Stimulated activated CD4-positive, alpha-beta T cell treated with anti-CD3 and anti-CD28 coated beads, Interleukin-1b, Interleukin-23, amount 100 ng/mL, for 4 hours (primary cell): ENCODE measurements at regions not wholly inside any gene's neighbourhood (a gene's known extent, or its start where the extent isn't known, plus 50 kb on each side); places are given as distances from the start of the nearest gene placed in this dataset.
A peak's percentile ranks its signal among the peaks of the same experiment; 100 is the strongest.

Experiments used
- DNase-seq, 2 donors: peaks; one replicate each; pipeline ENCODE4 v3.0.0-alpha.2; 2020; ENCODE audit warnings: low read depth in 2 of 2

DNA sequence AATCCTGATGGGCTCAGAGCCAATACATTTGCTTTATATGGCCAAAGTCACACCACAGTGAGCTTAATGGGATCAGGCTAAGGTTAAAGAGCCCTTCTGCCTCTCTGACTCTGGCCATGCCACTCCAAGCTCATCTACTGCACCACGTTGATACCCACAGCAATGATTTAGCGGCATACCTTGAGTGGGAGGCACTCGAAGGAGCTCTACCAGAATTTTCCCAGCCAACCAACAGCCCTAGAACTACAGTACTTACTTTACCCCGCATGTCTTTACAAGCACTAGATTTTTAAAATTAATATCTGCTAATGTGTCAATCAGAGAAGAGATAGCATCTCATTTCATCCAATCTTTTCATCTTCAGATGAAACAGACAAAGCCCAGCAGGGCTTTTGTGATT, 300.5 kb downstream of the GRIN2B start:
- DNase-seq: no peak

DNA sequence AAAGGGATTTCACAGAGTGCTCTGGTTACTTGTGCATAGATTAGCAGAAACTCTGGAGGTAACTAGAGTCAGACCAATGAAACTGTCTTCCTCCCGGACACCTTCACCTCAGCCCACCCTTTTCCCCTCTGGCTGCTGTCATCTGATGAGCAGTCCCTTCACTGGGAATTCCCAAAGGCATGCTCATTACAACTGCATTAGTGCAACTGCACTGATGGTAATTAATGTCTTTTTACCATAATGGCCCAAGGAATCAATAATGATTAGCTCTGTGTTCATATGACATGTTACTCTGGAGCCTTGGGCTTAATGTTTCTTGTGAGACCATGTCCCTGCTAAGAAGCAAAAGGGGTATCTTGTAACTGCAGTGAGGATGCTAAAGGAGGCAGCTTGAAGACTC, 304.5 kb downstream of the GRIN2B start:
- no peak for DNase-seq

DNA sequence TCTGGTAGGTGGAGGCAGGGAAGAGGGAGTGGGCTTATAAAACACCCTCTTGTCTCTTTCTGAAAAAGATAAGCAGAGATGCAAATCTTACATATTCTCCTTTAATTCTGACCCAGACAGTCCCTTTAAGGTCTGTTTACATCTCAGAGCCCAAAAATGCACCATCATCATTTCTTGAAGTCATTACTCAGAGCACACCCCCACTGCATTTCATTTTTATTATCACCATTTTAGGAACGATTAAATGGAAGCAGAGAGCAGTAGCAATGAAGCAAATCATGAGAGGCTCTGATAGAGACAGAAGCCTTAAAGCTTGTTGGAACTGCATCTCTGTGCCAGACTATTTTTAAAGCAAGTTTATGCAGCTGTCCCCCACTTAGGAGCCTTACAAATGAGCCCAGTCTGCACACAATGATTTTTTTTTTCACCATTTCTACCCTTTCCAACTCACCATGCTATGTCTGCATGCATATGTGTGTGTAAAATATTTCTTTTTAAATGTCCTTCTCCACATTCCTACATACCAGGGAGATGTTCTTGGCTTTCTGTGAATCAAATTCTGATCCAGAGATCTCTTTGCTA, 311.0 kb downstream of the GRIN2B start:
- DNase-seq: no peak

DNA sequence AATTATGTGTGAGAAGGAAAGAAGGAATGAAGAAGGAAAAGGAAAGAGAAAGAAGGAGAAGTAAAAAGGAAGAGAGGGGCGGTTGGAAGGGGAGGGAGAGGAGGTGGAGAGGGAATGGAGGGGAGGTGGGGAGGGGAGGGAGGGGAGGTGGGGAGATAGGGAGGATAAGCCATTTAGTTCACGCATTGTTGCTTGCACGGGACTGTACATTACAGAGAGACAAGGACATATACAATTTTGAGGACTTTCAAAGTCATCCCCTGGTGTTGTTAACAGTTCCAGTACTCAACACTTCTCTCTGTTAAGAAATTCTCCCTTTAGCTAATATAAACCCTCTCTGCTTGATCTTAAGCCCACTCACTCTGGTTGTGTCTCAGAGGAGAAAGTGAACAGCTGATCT, 312.5 kb downstream of the GRIN2B start:
- DNase-seq: no peak

DNA sequence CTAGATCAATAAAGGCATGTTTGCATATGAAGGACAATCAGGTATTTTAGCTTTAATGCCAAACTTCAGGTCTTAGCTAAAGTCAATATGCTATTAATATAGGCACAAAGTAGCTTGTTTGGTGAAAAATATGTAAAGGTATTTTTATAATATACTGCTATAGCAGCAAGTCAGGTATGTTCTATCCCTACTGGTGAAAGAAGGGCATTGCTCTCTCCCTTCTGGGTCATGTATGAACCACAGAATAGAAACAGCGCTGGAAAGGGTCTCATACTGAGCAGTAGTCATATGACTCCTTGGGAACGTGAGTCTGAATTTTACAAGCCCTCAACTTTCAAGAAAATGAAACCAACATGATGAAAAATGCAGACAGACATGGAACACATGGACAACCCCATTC, 314.6 kb downstream of the GRIN2B start:
- DNase-seq: no peak

DNA sequence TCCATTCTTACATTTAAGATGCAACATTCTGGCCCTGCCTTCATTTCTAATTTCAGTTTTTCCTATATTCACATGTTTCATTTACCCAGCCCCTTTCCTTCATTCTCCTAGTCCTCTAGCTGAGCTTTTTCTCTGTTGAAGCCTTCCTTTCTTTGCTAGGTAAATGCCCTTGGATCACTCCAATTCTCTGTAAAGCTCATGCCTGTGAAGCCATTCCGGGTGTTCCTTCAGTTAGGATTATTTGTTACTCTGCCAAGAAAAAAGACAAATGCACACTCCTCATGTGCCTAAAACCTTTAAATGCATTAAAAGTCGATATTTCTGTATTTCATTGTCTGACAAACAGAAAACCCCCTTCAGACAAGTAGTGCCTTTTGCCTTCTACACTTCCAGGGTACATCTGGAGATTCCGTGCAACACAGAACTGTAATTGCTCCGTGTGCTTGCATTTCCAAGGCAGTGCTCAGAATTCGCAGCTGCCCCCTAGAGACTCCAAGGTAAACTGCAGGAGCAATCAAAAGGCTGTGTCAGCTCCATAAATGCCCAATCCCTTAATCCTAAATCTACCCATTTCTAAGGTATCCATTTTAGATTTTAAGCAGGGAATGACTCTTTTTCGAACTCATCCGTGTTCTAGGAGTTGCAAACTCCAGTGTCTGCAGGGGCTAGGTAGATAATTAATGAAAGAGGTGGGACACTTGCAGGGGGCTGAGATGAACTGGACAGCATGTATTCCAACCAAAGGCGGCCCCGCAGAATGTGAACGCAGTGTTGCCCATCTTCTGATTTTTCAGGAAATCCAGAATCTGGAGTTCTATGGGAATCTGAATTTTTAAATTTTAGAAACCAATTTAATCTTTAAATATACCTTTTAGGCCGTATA, 320.2 kb downstream of the GRIN2B start:
- DNase-seq: peak in 1 of 2 donors; percentile 1

DNA sequence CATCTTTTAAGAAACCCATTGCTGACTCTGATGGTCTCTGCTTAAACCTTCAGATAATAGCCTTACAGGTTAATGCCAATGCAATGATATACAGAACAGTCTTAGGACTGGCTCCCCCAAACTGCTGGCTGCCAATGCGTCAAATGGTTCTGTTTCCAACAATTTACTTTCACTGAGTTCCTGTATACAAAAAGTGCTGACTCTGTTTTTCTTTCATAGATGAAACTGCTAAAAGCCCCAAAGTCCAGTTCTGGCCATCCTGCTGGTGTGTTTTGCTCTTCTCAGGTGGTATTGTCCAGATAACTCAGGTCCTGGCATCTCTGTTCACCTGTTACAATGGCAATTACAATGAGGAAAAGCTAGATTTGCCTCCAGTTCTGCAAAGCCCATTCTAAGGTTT, 326.9 kb downstream of the GRIN2B start:
- no peak for DNase-seq

DNA sequence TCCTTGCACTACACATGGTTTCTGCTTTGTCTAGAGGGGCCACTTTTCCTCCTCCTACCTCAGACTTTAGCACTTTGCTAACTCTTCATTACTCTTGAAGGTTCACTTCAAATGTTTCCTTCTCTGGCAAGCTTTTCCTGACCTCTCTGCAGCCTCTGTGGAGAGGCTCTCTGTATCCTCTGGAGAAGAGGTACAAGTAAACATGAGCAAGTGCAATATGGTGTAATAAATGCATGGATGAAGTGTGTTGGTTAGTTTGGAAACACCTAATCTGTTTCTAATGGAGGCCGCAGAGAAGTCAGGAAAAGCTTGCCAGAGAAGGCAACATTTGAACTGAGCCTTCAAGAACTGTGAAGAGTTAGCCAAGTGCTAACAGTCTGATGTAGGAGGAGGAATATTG, 329.3 kb downstream of the GRIN2B start:
- no peak for DNase-seq

DNA sequence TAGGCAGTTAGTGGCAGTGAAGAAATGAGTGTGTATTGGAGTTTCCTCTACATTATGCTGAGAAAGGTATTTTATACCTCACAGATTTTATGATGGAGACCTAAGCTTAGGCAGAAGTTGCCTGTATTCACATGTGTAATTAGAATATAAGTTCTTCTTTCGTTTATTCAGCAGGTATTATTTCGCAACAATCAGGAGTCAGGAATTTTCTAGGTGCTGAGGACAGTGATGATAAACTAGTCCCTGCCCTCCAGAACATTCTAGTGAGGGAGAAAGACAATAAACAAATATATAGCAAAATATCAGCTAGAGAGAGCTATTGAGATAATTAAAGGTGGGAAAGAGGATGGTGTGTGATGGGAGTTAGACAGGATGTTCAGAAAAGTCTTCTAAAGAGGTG, 345.7 kb downstream of the GRIN2B start:
- no peak for DNase-seq

DNA sequence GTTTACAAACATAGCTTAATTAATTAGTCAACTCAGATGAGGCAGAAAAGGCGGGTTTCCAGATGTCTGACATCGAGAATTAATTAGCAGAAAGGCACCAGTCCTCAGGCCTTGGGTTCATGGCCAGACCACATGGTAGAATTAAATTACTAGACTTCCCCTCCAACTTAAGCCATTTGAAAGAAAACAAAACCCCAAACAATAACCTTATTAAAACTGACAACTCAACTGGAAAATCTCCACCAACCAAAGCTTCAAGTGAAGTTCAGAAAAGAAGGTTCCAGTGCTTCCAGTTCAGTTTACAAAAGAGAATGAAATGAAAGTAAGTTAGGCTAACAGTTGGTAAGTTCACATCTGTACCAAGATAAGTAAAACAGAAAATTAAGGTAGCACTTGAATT, 349.5 kb downstream of the GRIN2B start:
- no peak for DNase-seq

DNA sequence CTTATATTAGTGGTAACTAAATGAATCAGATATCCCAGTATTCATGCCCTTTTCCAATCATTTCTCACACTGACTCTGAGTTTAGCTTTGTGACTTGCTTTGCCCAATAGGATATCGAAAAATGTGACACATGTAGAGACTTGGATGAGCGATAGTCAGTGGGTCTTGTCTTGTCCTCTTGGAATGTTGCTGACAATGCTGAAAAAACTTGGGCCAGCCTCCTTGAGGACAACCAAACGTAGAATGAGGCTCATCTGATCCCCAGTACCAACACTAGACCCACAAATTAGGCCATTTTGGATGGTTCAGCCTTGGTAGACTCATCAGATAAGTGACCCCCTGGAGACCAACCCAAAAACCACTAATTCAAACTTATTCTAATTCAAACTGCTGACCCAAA, 351.0 kb downstream of the GRIN2B start:
- no peak for DNase-seq

DNA sequence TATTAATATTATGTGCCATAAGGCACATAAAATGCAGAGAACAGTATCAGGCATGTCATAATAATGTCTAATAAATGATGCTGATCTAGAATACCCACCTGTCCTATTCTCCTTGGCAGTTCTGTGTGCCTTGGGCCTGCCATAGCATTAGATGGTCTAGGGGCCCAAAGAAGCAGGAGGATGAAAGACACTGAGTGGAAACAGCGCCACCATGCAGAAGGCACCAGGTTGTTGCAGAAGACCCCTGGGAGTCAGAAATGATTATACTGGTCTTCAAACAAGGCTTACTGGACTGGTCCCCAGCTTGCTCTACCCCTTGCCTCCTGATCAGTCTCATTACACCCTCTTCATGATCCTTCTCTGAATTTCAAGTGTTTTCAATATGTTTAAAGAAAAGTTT, 353.3 kb downstream of the GRIN2B start:
- DNase-seq: no peak

DNA sequence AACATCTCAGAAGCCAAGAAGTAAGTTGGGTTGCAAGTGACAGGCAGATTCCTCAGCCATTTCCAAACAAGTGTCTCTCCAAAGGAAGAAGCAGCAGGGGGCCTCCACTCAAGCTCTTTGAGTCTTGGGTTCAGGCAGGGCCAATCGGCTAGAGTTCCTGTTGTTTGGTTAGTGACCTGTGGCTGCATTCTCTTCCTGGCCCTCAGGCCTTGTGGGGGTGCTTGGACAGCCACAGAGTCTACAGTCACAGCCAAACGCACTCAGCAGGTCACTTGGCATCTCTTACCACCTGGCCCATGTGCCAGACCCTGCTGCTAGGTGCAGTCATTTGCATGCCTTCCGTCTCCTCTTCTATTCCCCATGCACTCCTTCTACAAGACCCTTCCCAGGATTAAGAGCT, 353.9 kb downstream of the GRIN2B start:
- DNase-seq: no peak

DNA sequence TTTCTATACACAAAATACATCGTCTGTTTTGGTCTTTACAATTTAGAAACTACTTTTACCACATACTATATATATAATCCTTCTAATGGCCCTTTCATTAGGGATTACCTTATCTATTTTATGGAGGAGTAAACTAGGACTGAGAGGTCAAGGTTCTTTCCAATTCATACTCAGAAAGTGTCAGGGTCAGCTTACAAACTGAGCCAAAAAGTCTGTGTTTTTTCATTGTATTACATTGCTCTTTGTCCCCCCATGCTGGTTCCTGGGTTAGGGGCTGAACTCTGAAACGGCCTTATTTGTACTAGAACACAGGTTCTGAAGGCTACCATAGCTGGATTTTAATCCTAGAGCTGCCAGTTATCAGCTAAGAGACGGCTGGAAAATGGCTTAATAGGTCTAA, 368.1 kb downstream of the GRIN2B start:
- DNase-seq: no peak

DNA sequence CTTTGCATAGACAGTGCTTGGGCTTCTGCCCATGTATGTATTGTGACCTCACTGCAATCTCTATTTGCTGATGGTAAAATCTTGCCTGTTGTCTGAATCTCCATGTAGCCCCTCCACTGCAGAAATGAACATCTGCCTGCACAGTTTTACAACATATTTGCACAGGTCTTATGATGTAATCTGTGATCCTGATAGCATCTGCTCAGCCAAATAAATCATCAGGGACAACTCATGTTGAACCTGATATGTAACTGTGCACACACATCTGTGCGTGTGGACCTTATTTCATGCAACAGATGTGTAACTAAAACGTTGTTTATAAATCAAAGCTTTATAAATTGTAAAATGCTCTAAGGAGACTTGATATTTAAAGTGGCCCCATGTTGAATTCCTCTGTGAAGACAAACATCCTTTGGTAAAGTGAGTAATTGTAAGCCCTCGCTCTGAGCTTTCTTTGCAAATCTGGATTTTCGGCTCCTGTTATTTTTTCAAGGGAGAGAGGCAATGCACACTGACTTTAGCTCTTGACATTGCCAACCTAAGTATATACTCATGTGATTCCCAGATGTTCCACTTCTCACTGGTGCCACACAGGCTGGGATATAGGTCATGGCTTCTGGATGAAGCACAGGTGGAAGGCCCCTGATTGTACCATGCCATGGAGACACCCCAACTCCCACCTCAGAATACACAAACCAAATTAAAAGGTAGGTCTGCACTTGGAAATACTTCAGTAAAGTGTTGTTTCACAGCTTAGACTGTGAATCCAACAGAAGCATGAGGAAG, 371.3 kb downstream of the GRIN2B start:
- DNase-seq: no peak

DNA sequence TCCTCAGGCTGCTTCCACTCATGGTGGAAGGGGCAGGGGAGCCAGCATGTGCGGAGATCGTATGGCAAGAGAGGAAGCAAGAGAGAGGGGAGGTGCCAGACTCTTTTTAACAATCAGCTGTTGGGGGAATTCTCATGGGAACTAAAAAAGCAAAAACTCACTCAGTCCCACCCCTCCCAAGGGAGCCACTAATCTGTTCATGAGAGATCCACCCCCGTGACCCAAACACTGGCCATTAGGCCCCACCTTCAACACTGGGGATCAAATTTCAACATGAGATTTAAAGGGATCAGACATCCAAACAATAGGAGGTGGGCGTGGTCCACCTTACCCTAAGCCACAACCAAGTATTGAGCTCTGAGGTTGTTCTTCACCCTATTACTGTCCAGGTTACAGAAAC, 375.1 kb downstream of the GRIN2B start:
- DNase-seq: no peak

DNA sequence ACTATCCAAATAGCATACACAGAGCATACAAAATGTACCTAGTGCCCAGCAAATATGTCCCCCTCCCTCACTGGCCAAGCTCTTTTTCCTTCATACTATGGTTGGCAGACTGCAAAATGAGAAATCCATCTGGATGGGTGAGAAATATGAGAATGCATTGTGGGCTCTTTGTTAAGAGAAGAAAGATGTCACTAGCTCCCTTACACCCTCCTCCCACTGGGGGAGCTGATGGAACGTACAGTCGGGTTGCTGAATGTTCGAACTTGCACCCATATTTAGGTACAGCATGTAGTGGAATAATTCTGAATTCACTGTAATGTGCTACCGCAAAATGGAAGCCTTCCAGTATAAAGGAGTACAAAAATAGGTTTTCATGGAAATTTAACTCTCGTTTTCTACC, 377.4 kb downstream of the GRIN2B start:
- no peak for DNase-seq

DNA sequence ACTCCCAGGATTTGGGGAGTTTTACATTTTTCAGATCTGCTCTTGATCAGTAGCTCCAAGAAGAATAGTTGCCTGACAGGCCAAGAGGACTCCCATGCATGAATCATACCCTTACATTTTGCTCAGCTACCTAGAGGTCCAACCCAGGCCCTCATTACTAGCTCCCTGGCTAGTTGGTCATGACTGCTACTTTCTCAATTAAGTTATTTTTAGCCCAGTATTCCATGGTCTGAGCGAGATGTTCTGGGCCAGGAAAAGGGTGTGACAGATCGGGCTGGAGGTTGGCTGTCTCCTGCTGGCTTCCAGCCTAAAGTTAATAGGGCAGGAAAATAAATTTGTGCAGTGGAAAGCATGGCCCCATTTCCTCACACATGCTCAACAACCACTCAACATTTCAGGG, 379.2 kb downstream of the GRIN2B start:
- DNase-seq: no peak

DNA sequence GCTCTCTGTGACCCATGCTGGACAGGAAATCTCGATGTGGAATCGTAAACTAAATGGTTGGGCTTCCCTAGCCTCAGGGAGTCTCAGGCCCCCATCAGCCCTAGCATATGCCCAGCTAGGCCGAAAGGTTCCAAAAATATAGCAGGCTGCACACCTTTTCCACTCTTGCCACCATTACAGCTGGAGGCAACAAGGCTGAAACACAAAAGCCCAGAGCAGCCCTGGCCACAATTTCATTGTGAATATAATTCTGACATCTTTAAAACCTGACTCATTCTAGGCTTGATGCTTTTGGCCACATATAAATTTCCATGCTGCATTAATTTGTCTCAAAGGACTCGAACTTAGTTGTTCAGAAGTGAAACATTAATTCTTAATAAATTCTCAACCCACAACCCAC, 382.2 kb downstream of the GRIN2B start:
- DNase-seq: no peak

DNA sequence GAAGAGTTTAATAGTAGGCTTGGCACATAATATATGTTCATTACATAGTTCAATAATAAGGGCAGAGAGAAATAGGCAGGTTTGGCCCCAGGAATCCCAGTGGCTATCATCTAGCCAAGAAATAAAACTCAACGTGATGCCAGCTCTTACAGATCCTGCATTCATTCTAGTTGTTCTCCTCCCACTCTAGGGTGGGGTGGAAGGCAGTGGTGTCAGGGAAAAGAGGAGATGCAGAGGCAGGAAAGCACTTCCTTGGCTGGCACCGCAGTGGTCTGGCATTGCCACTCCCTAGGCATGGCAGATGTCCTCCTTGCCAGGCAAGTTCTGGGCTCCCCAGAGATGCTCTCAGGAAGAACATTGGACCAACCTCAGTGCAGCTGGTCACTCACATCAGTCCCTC, 383.6 kb downstream of the GRIN2B start:
- DNase-seq: no peak

DNA sequence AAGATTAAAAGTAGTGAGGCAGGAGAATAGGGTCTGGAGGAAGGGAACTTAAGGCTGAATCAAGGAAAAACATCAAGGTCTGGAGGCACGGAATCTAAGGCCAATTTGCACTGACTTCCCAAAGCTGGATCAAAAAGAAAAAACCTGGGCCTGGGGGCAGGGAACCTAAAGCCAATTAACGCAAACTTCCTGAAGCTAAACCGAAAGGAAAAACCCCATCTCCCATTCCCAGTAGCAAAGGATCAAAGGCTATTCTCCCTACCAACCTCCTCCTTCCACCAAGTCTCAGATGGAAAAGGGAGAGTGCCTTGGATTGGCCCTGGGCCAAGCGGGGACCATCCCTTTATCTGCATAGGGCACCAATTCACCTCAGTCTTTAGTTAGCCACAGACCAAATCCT, 384.2 kb downstream of the GRIN2B start:
- DNase-seq: no peak

DNA sequence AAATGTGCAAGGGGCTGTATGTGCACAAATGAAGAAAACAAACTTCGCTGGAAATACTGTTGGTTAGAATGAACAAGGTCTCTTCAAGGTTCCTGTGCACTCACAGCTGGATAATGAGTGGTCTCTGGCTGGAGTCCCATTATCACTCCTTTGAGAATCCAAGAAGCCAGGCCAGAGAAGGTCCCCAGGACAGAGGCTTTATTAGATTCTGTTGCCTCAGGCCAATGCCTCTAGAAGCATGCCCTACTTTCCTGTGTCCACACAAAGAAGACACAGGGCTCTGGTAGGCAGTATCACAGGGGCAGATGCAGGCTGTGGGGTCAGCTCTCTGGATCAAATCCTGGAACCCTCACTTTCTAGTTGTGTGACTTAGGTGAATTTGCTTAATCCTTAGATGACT, 384.7 kb downstream of the GRIN2B start:
- no peak for DNase-seq
